AG10803 (cell line): ENCODE measurements at regions not wholly inside any gene's neighbourhood (a gene's known extent, or its start where the extent isn't known, plus 50 kb on each side); places are given as distances from the start of the nearest gene placed in this dataset.

Source experiments
- DNase-seq: peaks from one replicate; pipeline ENCODE4 v3.0.0; 2010; ENCODE audit warnings: low read depth
- H3K4me3 ChIP-seq: 2 replicates; pipeline ENCODE4 v1.5.1; 2011; ENCODE audit warnings: mild to moderate bottlenecking, low read length, control low read depth
- CTCF ChIP-seq: conservative IDR thresholded peaks from 2 replicates; pipeline ENCODE4 v1.5.1; 2011; ENCODE audit warnings: mild to moderate bottlenecking, low read length, control low read depth, inconsistent platforms

- no peak for TF ChIP-seq CTCF
- DNase-seq = no peak
- H3K4me3 ChIP-seq = no peak overlapping the region
These were observed 2277.1 kb downstream of the TP53TG3F start for GRCh38 chr16:35736546-35736945.

- no peak overlapping the region for H3K4me3 ChIP-seq
- no peak for TF ChIP-seq CTCF
- no peak for DNase-seq
These were observed 2277.7 kb downstream of the TP53TG3F start for GRCh38 chr16:35737076-35737475.

- no peak for DNase-seq
- no peak overlapping the region for H3K4me3 ChIP-seq
- TF ChIP-seq CTCF = no peak
These were observed 2282.1 kb downstream of the TP53TG3F start for GRCh38 chr16:35741546-35741945.

- DNase-seq = no peak
- TF ChIP-seq CTCF = no peak
- H3K4me3 ChIP-seq = no peak overlapping the region
These were observed 2283.8 kb downstream of the TP53TG3F start for GRCh38 chr16:35743101-35743692.

GRCh38 chr16:35744084-35744483 lies 2284.7 kb downstream of the TP53TG3F start:
- no peak for TF ChIP-seq CTCF
- DNase-seq = no peak
- no peak overlapping the region for H3K4me3 ChIP-seq

GRCh38 chr16:35744726-35745125 lies 2285.3 kb downstream of the TP53TG3F start:
- no peak for TF ChIP-seq CTCF
- no peak overlapping the region for H3K4me3 ChIP-seq
- DNase-seq = no peak

- DNase-seq = no peak
- no peak for TF ChIP-seq CTCF
- no peak overlapping the region for H3K4me3 ChIP-seq
These were observed 2285.8 kb downstream of the TP53TG3F start for GRCh38 chr16:35745191-35745590.
